Body of pancreas (tissue), 4 donors: ENCODE measurements at regions not wholly inside any gene's neighbourhood (a gene's known extent, or its start where the extent isn't known, plus 50 kb on each side); places are given as distances from the start of the nearest gene placed in this dataset.

Experiments
- ATAC-seq: fragments of 150-250 bp; one replicate; pipeline ENCODE4 v1.9.1; 2016
- DNase-seq, 4 donors: peaks; one replicate each; pipeline ENCODE4 v3.0.0-alpha.2; 2019
- H3K27ac ChIP-seq, 4 donors: fragments of 200-600 bp; sonication (generic); 1 replicate in 3 of 4; 2 replicates in 1 of 4; pipeline versions ENCODE4 v1.5.1 to v1.6.1; 2016 to 2019; ENCODE audit warnings: mild to moderate bottlenecking in 1 of 4, mixed read lengths in 1 of 4, moderate library complexity in 1 of 4
- H3K27me3 ChIP-seq, 2 donors: fragments of 200-600 bp; sonication (generic); one replicate each; pipeline ENCODE4 v1.6.0; 2016; ENCODE audit warnings: mild to moderate bottlenecking in 1 of 2
- H3K36me3 ChIP-seq, 2 donors: fragments of 200-600 bp; sonication (generic); replicated peaks in 1 of 2; 2 replicates each; pipeline ENCODE4 v1.5.1; 2016; ENCODE audit warnings: low read depth in 2 of 2; ENCODE audit not compliant: insufficient read depth in 1 of 2
- H3K4me1 ChIP-seq: fragments of 200-600 bp; sonication (generic); one replicate; pipeline ENCODE4 v1.6.0; 2016
- H3K4me3 ChIP-seq, 2 donors: fragments of 200-600 bp; sonication (generic); 1 replicate in 1 of 2; 2 replicates in 1 of 2; pipeline ENCODE4 v1.5.1; 2016 to 2019
- H3K9me3 ChIP-seq, 3 donors: fragments of 200-600 bp; sonication (generic); 1 replicate in 2 of 3; 2 replicates in 1 of 3; pipeline ENCODE4 v1.5.1; 2016
- POLR2A ChIP-seq, 3 donors: fragments of 450-650 bp; IDR thresholded peaks; one replicate each; pipeline ENCODE4 v1.6.1; 2016; ENCODE audit warnings: antibody characterized with exemption in 3 of 3, mild to moderate bottlenecking in 2 of 3
- WGBS, 2 donors: methylation state at CpG; one replicate each; pipeline ENCODE4 v1.1.5; 2017; 5-methylcytosine and 5-hydroxymethylcytosine counted together
- intact Hi-C: fragments of 100-400 bp; cut with DNase I; formaldehyde crosslinking; loops from one replicate; pipeline ENCODE4 v1.15.1; 2023
- TF ChIP-seq, protein P1 (sequence below), 7 experiments: fragments of 450-650 bp in 4 of 7; fragments of 200-600 bp in 3 of 7; sonication (generic) in 3 of 7; IDR thresholded peaks; one replicate each; pipeline ENCODE4 v1.5.1; 2016 to 2019; ENCODE audit warnings: antibody characterized with exemption in 7 of 7

DNA sequence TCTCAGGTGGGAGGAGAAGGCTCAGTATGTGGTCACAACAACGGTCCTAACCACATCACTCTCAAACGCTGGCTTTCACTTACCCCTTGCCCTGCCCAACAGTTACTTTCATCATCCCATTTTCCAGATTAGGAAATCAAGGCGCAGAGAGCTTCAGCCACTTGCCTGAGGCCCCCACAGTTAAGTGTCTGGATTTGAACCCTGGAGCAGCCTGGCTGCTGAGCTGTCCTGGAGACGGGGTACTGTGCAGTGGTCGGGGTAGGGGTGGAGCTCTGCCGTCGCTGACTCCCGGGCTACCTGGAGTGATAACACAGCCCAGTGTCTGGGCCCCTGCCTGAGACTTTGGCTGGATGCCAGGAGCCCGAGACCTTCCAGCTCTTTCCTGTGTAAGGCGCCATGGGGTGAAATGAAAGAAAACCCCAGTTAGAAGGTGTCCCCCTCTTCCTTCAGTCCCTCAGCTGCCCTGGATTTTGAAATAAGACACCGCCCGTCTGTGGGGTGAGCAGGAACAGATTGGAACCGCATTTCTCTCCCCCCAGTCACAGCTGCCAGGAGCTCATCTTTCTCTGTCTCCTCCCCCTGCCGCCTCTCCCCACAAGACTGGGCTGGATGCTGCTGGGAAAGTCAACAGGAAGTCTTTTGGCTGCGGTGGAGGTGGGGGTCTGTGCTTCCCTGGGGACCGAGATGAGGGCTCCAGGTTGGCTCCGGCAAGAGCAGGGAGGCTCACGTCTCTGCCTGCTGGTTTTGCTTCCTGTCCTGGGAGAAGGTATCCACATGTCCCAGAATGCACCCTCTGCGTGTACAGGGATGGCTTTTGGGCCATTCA is 280.2 kb downstream of the SEC14L1 start:
- Histone ChIP-seq H3K36me3 (no peaks in the 10 kb centered on the region), H3K9me3 (no peaks in the 10 kb centered on the region), H3K27me3 (no peaks in the 10 kb centered on the region), H3K27ac (peak overlapping the region in 3 of 4 donors; percentile 38 to 85 (median 71)), H3K4me1 (peaks cover 60% of the 10 kb centered on the region), H3K4me3 (no peak overlapping the region)
- no peak for ATAC-seq
- WGBS, 2 donors: 45 to 60% methylated on average over 13 to 19 of the region's 19 CpGs
- no peak for TF ChIP-seq POLR2A (IDR thresholded peaks at IDR 0.05)
- TF ChIP-seq, protein P1, sequence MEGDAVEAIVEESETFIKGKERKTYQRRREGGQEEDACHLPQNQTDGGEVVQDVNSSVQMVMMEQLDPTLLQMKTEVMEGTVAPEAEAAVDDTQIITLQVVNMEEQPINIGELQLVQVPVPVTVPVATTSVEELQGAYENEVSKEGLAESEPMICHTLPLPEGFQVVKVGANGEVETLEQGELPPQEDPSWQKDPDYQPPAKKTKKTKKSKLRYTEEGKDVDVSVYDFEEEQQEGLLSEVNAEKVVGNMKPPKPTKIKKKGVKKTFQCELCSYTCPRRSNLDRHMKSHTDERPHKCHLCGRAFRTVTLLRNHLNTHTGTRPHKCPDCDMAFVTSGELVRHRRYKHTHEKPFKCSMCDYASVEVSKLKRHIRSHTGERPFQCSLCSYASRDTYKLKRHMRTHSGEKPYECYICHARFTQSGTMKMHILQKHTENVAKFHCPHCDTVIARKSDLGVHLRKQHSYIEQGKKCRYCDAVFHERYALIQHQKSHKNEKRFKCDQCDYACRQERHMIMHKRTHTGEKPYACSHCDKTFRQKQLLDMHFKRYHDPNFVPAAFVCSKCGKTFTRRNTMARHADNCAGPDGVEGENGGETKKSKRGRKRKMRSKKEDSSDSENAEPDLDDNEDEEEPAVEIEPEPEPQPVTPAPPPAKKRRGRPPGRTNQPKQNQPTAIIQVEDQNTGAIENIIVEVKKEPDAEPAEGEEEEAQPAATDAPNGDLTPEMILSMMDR (IDR thresholded peaks at IDR 0.05): no peak
- intact Hi-C loops: no loop called here
- DNase-seq: peak in 1 of 4 donors; percentile 51

GRCh38 chr17:77421630-77421972 is 280.8 kb downstream of the SEC14L1 start:
- Histone ChIP-seq H3K4me1 (peaks cover 66% of the 10 kb centered on the region), H3K27me3 (no peaks in the 10 kb centered on the region), H3K27ac (peak overlapping the region in 3 of 4 donors; percentile 38 to 85 (median 71)), H3K9me3 (no peaks in the 10 kb centered on the region), H3K4me3 (no peak overlapping the region), H3K36me3 (no peaks in the 10 kb centered on the region)
- intact Hi-C loops: no loop called here
- no peak for DNase-seq
- no peak for ATAC-seq
- WGBS, 2 donors: 73 to 77% methylated on average over 11 to 13 of the region's 13 CpGs
- TF ChIP-seq POLR2A (IDR thresholded peaks at IDR 0.05): no peak
- TF ChIP-seq, protein P1 (IDR thresholded peaks at IDR 0.05): no peak

GRCh38 chr17:77422104-77422747 is 281.5 kb downstream of the SEC14L1 start:
- peak overlapping the region in 3 of 4 donors; percentile 53 to 85 (median 75) for H3K27ac ChIP-seq
- TF ChIP-seq, protein P1 (IDR thresholded peaks at IDR 0.05): no peak
- no peak for TF ChIP-seq POLR2A (IDR thresholded peaks at IDR 0.05)
- H3K36me3 ChIP-seq: no peaks in the 10 kb centered on the region
- no peak overlapping the region for H3K4me3 ChIP-seq
- 84 to 90% methylated on average over 8 to 18 of the region's 18 CpGs for WGBS, 2 donors
- DNase-seq (no peak), ATAC-seq (no peak)
- H3K9me3 ChIP-seq: no peaks in the 10 kb centered on the region
- H3K4me1 ChIP-seq: peaks cover 72% of the 10 kb centered on the region
- no peaks in the 10 kb centered on the region for H3K27me3 ChIP-seq
- intact Hi-C loops: no loop called here

DNA sequence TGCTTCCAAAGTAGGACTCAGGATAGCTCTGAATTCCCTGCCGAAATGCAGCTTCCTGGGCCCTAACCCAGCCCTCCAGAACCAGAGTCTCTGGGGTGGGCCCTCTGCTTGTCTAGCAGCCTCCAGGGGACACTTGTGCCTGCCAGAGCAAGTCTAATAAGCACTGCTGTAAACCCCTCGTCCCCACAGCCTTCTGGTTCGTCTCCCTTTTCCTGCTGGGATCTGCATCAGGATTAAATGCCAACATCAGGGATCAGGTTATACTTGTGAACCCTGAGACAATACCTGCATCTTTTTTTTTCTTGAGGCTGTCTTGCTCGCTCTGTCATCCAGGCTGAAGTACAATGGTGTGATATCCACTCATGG is 282.0 kb downstream of the SEC14L1 start:
- WGBS, 2 donors: 89 to 93% methylated on average over 4 of the region's 4 CpGs
- H3K27me3 ChIP-seq: no peaks in the 10 kb centered on the region
- H3K9me3 ChIP-seq: no peaks in the 10 kb centered on the region
- no peak for DNase-seq
- no peak overlapping the region for H3K4me3 ChIP-seq
- ATAC-seq: no peak
- H3K4me1 ChIP-seq: peaks cover 78% of the 10 kb centered on the region
- H3K27ac ChIP-seq: peak overlapping the region in 3 of 4 donors; percentile 53 to 85 (median 75)
- intact Hi-C loops: no loop called here
- TF ChIP-seq, protein P1 (IDR thresholded peaks at IDR 0.05): no peak
- no peak for TF ChIP-seq POLR2A (IDR thresholded peaks at IDR 0.05)
- H3K36me3 ChIP-seq: no peaks in the 10 kb centered on the region
